ENCODE measurements at regions not wholly inside any gene's neighbourhood (a gene's known extent, or its start where the extent isn't known, plus 50 kb on each side); places are given as distances from the start of the nearest gene placed in this dataset.

DNA sequence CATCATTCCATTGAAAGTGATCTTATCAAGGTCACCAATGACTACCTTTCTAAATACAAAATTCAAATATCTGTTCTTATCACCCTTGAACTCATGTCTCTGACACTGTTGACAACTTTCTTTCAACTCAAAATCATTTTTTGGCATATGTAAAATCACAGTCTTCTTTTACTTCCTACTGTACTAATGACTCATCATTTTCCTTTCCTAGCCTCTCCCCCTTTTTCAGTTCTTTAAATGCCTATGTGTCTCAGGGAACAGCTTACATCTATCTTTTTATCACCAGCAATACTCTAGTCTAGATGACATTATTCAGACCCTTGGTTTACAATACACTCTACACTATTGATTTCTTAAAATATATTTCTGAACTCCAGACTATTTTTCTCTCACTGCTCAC, 2220.7 kb upstream of the RAG2 start (continued):
- no peak for TF ChIP-seq ESRRA (CRISPR knock-in tag; IDR thresholded peaks at IDR 0.05; ENCODE audit: borderline replicate concordance)
- no peak for TF ChIP-seq NFATC4 (CRISPR knock-in tag; IDR thresholded peaks at IDR 0.05)
- TF ChIP-seq ZNF423 (CRISPR knock-in tag; IDR thresholded peaks at IDR 0.05) = no peak

DNA sequence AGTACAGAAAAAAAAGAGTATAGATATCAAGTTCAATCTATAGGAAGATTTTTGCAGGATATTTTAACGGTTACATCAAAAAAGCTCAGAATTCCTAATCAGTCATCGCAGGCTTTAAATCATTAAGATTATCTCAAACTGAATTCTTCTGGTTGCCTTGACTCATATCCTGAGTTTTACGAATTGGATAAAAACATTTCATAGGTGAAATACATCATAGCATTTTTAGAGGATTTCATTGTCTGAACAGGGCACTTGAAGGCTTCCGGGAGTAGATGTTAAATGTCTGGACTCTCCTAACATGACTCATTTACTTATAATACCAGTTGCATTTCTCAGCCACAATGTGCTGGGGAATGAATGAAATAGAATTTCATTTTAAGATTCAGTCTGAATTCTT, 2216.6 kb upstream of the RAG2 start:
- Mint-ChIP-seq H3K36me3 (peaks cover 52% of the 10 kb centered on the region), H3K4me1 (no peaks in the 10 kb centered on the region), H3K4me3 (no peak overlapping the region), H3K27ac (no peak overlapping the region), H3K27me3 (ENCODE audit: low read depth) (peaks cover 2% of the 10 kb centered on the region; the same call in 1 of the 2 replicates), H3K9me3 (peaks cover 69% of the 10 kb centered on the region)
- no peak for ATAC-seq
- POLR2A ChIA-PET = no interaction called here
- TF ChIP-seq ZBTB21 (CRISPR knock-in tag; IDR thresholded peaks at IDR 0.05; ENCODE audit: borderline replicate concordance) (no peak), ZNF121 (CRISPR knock-in tag; IDR thresholded peaks at IDR 0.05) (no peak), ZNF396 (CRISPR knock-in tag; IDR thresholded peaks at IDR 0.05; ENCODE audit: borderline replicate concordance) (no peak), SMAD4 (CRISPR knock-in tag; IDR thresholded peaks at IDR 0.05) (no peak), SP1 (CRISPR knock-in tag; conservative IDR thresholded peaks at IDR 0.05) (no peak), ZNF263 (CRISPR knock-in tag; IDR thresholded peaks at IDR 0.05; ENCODE audit: low read depth) (no peak), NFE2L1 (CRISPR knock-in tag; IDR thresholded peaks at IDR 0.05) (no peak), NR1H2 (CRISPR knock-in tag; IDR thresholded peaks at IDR 0.05) (no peak), NFYB (CRISPR knock-in tag; conservative IDR thresholded peaks at IDR 0.05; ENCODE audit: low read depth) (no peak), ESRRA (CRISPR knock-in tag; IDR thresholded peaks at IDR 0.05; ENCODE audit: borderline replicate concordance) (no peak)
- TF ChIP-seq, protein P1, sequence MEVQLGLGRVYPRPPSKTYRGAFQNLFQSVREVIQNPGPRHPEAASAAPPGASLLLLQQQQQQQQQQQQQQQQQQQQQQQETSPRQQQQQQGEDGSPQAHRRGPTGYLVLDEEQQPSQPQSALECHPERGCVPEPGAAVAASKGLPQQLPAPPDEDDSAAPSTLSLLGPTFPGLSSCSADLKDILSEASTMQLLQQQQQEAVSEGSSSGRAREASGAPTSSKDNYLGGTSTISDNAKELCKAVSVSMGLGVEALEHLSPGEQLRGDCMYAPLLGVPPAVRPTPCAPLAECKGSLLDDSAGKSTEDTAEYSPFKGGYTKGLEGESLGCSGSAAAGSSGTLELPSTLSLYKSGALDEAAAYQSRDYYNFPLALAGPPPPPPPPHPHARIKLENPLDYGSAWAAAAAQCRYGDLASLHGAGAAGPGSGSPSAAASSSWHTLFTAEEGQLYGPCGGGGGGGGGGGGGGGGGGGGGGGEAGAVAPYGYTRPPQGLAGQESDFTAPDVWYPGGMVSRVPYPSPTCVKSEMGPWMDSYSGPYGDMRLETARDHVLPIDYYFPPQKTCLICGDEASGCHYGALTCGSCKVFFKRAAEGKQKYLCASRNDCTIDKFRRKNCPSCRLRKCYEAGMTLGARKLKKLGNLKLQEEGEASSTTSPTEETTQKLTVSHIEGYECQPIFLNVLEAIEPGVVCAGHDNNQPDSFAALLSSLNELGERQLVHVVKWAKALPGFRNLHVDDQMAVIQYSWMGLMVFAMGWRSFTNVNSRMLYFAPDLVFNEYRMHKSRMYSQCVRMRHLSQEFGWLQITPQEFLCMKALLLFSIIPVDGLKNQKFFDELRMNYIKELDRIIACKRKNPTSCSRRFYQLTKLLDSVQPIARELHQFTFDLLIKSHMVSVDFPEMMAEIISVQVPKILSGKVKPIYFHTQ (CRISPR knock-in tag; IDR thresholded peaks at IDR 0.05) = no peak
- TF ChIP-seq, protein P2, sequence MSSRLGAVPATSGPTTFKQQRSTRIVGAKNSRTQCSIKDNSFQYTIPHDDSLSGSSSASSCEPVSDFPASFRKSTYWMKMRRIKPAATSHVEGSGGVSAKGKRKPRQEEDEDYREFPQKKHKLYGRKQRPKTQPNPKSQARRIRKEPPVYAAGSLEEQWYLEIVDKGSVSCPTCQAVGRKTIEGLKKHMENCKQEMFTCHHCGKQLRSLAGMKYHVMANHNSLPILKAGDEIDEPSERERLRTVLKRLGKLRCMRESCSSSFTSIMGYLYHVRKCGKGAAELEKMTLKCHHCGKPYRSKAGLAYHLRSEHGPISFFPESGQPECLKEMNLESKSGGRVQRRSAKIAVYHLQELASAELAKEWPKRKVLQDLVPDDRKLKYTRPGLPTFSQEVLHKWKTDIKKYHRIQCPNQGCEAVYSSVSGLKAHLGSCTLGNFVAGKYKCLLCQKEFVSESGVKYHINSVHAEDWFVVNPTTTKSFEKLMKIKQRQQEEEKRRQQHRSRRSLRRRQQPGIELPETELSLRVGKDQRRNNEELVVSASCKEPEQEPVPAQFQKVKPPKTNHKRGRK (CRISPR knock-in tag; IDR thresholded peaks at IDR 0.05; ENCODE audit: borderline replicate concordance) = no peak
- TF ChIP-seq, protein P3, sequence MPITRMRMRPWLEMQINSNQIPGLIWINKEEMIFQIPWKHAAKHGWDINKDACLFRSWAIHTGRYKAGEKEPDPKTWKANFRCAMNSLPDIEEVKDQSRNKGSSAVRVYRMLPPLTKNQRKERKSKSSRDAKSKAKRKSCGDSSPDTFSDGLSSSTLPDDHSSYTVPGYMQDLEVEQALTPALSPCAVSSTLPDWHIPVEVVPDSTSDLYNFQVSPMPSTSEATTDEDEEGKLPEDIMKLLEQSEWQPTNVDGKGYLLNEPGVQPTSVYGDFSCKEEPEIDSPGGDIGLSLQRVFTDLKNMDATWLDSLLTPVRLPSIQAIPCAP (CRISPR knock-in tag; IDR thresholded peaks at IDR 0.05) = no peak
- TF ChIP-seq, protein P4, sequence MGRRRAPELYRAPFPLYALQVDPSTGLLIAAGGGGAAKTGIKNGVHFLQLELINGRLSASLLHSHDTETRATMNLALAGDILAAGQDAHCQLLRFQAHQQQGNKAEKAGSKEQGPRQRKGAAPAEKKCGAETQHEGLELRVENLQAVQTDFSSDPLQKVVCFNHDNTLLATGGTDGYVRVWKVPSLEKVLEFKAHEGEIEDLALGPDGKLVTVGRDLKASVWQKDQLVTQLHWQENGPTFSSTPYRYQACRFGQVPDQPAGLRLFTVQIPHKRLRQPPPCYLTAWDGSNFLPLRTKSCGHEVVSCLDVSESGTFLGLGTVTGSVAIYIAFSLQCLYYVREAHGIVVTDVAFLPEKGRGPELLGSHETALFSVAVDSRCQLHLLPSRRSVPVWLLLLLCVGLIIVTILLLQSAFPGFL (CRISPR knock-in tag; IDR thresholded peaks at IDR 0.05; ENCODE audit: borderline replicate concordance) = no peak
- DNase-seq (ENCODE audit: low spot score) = no peak
- CTCF ChIA-PET = no interaction called here

DNA sequence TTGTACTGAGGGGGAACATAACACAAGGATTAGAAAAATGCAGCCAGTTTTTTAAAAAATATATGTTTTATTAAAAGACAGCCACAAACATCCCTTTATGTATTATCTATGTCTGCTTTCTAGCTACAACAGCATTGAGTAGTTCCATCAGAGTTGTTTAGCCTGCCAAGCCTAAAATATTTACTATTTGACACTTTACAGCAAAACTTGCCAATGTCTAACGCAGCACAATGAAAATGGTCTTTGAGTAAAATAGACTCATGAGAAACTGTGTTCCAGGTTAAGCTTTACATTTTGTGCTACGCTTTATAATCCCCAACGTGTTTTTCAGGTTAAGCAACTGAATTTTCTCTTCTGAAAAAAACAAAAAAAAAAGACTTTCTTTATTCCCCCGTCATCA, 2211.5 kb upstream of the RAG2 start:
- ChIA-PET CTCF (no interaction called here), POLR2A (no interaction called here)
- Mint-ChIP-seq H3K27me3 (ENCODE audit: low read depth) (peaks cover 2% of the 10 kb centered on the region; the same call in 1 of the 2 replicates), H3K27ac (no peak overlapping the region), H3K36me3 (peaks cover 59% of the 10 kb centered on the region), H3K9me3 (peaks cover 75% of the 10 kb centered on the region), H3K4me1 (no peaks in the 10 kb centered on the region), H3K4me3 (no peak overlapping the region)
- no peak for DNase-seq (ENCODE audit: low spot score)
- ATAC-seq = no peak
- TF ChIP-seq GTF2I (CRISPR knock-in tag; conservative IDR thresholded peaks at IDR 0.05) (no peak), PRRX2 (CRISPR knock-in tag; IDR thresholded peaks at IDR 0.05) (no peak)

Measured in WTC11 (cell line).